T-helper 17 cell (primary cell): ENCODE measurements at regions not wholly inside any gene's neighbourhood (a gene's known extent, or its start where the extent isn't known, plus 50 kb on each side); places are given as distances from the start of the nearest gene placed in this dataset.

Experiments
- ATAC-seq: fragments of 150-1000 bp; cut with Tn5 transposase; 2 replicates; pipeline ENCODE4 v1.10.0; 2021; ENCODE audit warnings: mild to moderate bottlenecking, moderate library complexity
- DNase-seq, 3 donors: peaks; one replicate each; pipeline versions ENCODE4 v3.0.0 to v3.0.0-alpha.2; 2020 to 2021
- H3K9me3 ChIP-seq: one replicate; pipeline ENCODE4 v1.7.0; 2013; ENCODE audit warnings: low read length, mild to moderate bottlenecking; ENCODE audit not compliant: control insufficient read depth, poor library complexity, severe bottlenecking
- H3K27ac Mint-ChIP-seq: one replicate; pipeline ENCODE4 v1.8.0; 2022; ENCODE audit warnings: mild to moderate bottlenecking, moderate library complexity, mixed read lengths
- H3K27me3 Mint-ChIP-seq: one replicate; pipeline ENCODE4 v1.8.0; 2022; ENCODE audit warnings: mixed read lengths
- H3K36me3 Mint-ChIP-seq: one replicate; pipeline ENCODE4 v1.8.0; 2022; ENCODE audit warnings: low read depth, mixed read lengths
- H3K4me1 Mint-ChIP-seq: one replicate; pipeline ENCODE4 v1.8.0; 2022; ENCODE audit warnings: mild to moderate bottlenecking, mixed read lengths
- H3K4me3 Mint-ChIP-seq: one replicate; pipeline ENCODE4 v1.8.0; 2022; ENCODE audit warnings: mild to moderate bottlenecking, moderate library complexity, mixed read lengths

DNA sequence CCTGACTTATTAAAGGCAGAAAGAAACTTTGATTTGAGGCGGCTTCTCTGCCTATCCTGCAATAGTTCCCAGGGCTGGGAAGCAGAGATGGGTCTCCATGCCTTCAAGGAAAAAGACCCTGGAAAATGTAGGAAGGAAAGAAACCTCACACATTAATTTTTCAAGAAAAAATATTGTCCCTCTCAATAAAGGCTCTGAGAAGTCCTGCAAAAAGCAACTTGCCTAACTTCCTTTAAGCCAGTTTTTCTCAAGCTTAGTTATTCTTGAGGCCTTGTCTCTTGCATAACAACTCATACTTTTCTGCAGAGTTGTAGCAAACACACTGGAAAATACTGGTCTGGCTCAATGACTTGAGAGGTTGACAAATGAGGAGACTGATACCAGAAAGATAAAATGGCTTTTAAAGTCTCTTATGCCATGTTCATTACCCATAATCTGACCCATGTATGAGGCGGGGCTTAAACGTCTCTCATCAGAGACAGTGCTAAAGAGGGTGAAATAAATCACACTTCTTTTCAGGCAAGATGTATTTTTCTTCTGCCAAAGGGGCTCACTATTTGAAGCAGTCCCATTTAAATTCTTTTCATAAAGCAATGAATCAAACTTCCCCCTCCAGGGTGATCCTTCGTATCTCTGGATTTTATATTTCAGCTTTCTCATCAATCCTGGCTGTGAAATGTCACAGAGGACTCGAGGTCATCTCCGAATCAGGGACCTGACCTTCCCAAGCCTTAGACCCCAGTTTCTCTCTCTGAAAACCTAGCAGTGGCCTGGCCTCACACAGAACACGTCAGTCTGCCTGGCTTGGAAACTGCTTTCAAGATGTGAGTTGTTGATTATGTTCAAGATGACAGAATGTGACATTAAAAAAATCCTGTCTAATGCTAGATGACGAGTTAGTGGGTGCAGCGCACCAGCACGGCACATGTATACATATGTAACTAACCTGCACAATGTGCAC is 82.3 kb upstream of the KCNG1 start:
- no peaks in the 10 kb centered on the region for H3K4me1 Mint-ChIP-seq
- DNase-seq (no peak), ATAC-seq (no peak)
- H3K4me3 Mint-ChIP-seq: no peak overlapping the region
- H3K27ac Mint-ChIP-seq: no peak overlapping the region
- peaks cover 59% of the 10 kb centered on the region for H3K27me3 Mint-ChIP-seq
- no peaks in the 10 kb centered on the region for H3K36me3 Mint-ChIP-seq
- no peaks in the 10 kb centered on the region for H3K9me3 ChIP-seq

DNA sequence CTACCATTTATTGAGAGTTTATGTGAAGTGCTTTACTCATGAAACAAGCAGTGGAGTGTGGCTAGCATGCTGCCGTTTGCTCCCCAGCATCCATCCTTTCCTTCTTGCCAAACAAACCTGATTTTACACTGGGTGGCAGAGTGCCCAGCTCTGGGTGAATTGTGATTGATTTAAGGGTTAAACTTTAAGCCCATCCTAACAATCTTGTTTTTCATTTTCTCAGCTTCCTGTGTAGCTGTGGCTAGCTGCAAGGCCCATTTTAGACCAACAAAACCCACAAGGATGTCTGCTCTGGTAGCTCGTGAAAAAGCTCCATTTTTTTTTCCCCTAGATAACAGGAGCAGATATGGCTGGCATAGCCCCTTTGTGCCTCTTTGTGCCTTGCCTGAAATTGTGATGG is 77.7 kb upstream of the KCNG1 start:
- DNase-seq (no peak), ATAC-seq (no peak)
- H3K4me1 Mint-ChIP-seq: no peaks in the 10 kb centered on the region
- no peak overlapping the region for H3K27ac Mint-ChIP-seq
- peaks cover 68% of the 10 kb centered on the region for H3K27me3 Mint-ChIP-seq
- H3K9me3 ChIP-seq: no peaks in the 10 kb centered on the region
- no peaks in the 10 kb centered on the region for H3K36me3 Mint-ChIP-seq
- no peak overlapping the region for H3K4me3 Mint-ChIP-seq

DNA sequence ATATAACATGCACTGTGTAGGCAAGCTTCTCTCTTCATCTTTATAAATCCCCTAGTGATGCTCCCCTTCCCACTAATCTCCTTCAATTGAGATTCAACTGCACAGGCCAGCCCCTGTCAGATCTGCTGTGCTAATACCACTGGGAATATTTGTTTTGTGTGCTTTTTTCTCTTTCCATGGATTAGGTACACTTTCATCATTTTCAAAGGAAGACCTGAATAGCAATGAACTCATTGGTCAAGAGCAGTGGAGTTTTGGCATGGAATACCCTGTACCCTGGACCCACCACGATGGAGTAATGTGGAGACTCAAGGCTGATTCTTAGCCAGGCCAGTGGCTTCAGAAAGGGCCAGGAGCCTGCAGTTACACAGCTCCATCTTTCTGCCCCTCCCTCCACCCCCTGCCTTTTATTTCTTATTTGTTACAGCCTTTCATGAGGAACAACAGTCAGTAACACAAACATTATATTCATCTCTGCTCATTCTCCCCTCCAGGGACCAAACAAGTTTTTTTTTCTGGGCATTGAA is 75.4 kb upstream of the KCNG1 start:
- no peaks in the 10 kb centered on the region for H3K4me1 Mint-ChIP-seq
- peaks cover 79% of the 10 kb centered on the region for H3K27me3 Mint-ChIP-seq
- no peak for DNase-seq
- H3K27ac Mint-ChIP-seq: no peak overlapping the region
- H3K9me3 ChIP-seq: no peaks in the 10 kb centered on the region
- H3K36me3 Mint-ChIP-seq: no peaks in the 10 kb centered on the region
- no peak for ATAC-seq
- no peak overlapping the region for H3K4me3 Mint-ChIP-seq

DNA sequence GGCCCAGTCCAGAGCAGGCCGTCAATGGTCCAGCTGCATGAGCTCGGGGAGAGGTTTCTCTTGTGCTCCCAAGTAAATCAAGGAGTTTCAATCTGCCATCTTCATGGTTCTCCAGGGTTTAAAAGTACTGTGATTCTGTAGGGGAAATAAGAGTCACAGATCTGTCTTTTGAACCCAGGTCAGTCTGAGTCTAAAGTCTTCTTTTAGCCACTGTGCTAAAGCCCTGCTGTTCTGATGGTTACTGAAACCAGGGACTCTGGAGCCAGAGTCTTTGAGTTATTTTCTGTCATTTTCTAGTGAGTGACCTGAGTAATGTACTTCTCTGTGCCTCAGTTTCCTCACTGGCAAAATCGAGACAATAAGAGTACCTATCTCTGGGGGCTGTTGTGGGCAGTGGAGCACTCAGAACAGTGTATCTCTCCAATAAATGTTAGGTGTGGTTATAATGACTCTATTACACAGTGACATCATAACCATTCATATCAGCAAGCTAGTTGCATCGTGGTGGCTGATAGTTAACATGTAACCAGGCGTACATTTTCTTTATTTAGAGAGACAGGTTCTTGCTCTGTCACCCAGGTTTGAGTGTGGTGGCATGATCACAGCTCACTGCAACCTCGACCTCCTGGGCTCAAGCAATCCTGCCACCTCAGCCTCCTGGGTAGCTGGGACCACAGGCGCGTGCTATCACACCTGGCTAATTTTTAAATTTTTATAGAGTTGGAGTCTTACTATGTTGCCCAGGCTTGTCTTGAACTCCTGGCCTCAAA is 74.6 kb upstream of the KCNG1 start:
- H3K9me3 ChIP-seq: no peaks in the 10 kb centered on the region
- DNase-seq (no peak), ATAC-seq (no peak)
- Mint-ChIP-seq H3K4me3 (no peak overlapping the region), H3K36me3 (no peaks in the 10 kb centered on the region), H3K4me1 (peaks cover under 1% of the 10 kb centered on the region), H3K27ac (no peak overlapping the region), H3K27me3 (peaks cover 79% of the 10 kb centered on the region)

DNA sequence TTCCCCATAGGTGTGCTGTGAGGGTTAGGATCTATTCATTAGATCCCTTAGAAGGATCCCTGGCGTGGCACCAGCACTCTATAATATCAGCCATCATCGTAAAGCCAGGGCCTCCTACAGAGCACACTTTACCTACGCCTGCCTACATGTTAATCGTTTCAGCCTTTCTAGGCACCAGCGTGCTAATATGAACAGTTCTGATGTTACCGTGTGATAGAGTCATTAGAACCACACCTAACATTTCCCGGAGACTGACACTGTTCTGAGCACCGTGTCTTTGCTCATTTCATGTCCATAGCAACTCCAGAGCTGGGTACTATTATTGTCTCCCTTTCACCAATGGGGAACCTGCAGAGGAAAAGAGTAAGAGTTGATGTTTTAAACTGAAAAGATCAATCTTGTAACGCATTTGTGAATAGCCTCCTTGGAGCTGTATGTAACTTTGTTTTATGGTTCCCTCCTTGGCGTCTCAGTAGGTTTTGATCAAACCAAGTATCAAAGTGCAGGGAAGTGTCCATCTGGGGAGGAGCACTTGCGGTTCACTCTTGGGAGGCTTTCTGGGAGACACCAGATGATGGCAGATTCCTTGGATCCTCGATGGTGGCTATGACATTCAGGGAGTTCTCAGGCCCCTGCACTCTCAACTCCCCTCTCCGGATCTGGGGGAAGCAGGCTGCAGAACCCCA is 73.8 kb upstream of the KCNG1 start:
- peaks cover 83% of the 10 kb centered on the region for H3K27me3 Mint-ChIP-seq
- no peaks in the 10 kb centered on the region for H3K9me3 ChIP-seq
- no peak for DNase-seq
- no peaks in the 10 kb centered on the region for H3K36me3 Mint-ChIP-seq
- H3K27ac Mint-ChIP-seq: no peak overlapping the region
- ATAC-seq: no peak
- peaks cover 3% of the 10 kb centered on the region for H3K4me1 Mint-ChIP-seq
- H3K4me3 Mint-ChIP-seq: no peak overlapping the region

DNA sequence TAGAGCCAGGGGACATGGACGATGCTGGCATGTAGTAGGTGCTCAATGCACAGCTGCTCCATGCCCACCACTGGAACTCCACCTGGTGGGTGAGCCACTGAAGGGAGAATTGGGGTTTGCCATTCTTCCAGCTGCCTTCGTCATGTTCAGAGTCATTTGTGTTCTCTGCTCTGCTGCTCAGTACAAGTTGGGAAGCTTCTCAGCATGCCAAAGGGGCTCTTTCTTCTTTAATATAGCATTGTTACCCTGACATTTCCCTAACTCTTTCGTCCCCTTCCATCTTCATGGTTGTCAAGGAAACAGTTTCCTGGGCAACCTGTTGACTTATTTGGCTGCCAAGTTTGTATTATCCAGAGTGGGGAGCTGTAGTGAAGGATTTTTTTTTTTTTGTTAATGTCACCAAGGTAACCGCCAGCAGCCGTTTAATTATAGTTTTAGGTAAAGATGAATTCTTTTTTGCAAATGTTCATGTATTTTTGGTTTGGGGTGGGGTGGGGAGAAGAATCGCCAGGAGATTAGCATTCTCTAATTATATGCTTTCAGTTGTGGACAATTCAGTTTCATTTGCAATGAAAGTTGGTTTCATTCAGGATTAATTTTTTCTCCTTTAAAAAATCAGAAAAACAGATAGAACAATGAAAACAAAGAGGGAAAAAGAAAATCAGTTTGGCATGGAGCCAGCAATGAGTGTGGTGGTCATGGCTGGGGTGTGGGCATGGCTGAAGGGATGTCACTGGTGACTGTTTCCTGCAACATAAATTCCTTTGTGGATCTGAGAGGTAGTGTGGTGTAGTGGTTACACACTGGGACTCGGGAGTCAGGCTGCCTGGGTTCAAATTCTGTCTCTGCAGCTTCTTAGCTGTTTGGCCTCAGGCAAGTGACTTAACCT is 73.0 kb upstream of the KCNG1 start:
- H3K4me1 Mint-ChIP-seq: peaks cover 3% of the 10 kb centered on the region
- H3K36me3 Mint-ChIP-seq: no peaks in the 10 kb centered on the region
- H3K27ac Mint-ChIP-seq: no peak overlapping the region
- no peak for DNase-seq
- no peak overlapping the region for H3K4me3 Mint-ChIP-seq
- ATAC-seq: no peak
- peaks cover 86% of the 10 kb centered on the region for H3K27me3 Mint-ChIP-seq
- no peaks in the 10 kb centered on the region for H3K9me3 ChIP-seq

DNA sequence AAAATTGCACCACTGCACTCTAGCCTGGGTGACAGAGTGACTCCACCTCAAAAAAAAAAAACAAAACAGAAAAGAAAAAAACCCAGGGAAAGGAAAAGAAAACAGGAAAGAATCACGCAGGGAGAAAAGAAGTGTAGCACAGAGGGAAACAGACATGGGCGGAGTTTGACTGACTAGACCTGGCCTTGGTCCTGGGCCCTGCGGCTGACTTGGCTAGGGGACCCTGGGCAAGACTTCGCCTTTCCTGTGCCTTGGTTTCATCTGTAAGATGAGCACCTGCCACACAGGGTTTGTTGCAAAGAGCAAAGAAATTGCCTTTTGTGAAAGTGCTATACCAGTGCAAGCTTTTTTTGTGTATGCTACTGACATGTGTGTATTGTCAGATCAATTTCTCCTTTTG is 71.3 kb upstream of the KCNG1 start:
- H3K27me3 Mint-ChIP-seq: peaks cover 86% of the 10 kb centered on the region
- no peaks in the 10 kb centered on the region for H3K36me3 Mint-ChIP-seq
- no peak overlapping the region for H3K27ac Mint-ChIP-seq
- H3K9me3 ChIP-seq: no peaks in the 10 kb centered on the region
- ATAC-seq: no peak
- H3K4me1 Mint-ChIP-seq: peaks cover 3% of the 10 kb centered on the region
- no peak overlapping the region for H3K4me3 Mint-ChIP-seq
- no peak for DNase-seq

DNA sequence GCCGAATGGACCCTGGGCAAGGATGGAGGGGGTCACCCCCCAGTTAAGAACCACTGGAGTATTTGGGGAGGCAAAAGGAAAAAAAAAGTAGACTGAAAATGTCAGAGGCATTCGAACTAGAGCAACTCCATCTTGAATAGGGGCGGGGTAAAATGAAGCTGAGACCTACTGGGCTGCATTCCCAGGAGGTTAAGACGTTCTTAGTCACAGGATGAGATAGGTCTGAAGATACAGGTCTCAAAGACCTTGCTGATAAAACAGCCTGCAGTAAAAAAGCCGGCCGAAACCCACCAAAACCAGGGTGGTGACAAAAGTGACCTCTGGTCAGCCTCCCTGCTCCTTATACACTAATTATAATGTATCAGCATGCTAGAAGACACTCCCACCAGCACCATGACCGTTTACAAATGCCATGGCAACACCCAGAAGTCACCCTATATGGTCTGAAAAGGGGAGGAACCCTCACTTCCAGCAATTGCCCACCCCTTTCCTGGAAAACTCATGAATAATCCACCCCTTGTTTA is 70.4 kb upstream of the KCNG1 start:
- peaks cover 3% of the 10 kb centered on the region for H3K4me1 Mint-ChIP-seq
- no peaks in the 10 kb centered on the region for H3K36me3 Mint-ChIP-seq
- DNase-seq: no peak
- no peaks in the 10 kb centered on the region for H3K9me3 ChIP-seq
- no peak for ATAC-seq
- H3K27me3 Mint-ChIP-seq: peaks cover 85% of the 10 kb centered on the region
- no peak overlapping the region for H3K4me3 Mint-ChIP-seq
- peak overlapping the region; percentile 34 for H3K27ac Mint-ChIP-seq

DNA sequence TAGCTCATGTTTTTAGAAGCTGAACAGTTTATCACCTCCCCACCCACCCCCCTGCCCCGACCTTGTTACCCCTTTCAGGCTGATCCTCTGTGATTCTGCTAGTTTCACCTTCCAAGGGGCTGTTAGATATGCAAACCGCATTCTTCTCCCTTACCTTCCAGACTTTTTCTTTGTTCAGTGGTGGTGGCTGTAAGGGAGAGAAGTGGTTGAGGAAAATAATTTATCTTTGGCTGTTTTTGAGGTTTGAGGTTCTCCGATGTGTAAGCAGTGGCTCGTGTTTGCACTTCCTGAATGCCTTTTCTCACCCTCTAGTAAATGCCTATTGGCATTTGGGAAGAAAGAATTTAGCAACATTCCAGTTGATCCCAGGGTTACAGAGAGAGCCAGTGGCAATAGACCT is 69.4 kb upstream of the KCNG1 start:
- DNase-seq: no peak
- H3K36me3 Mint-ChIP-seq: no peaks in the 10 kb centered on the region
- H3K27ac Mint-ChIP-seq: no peak overlapping the region
- no peak for ATAC-seq
- H3K27me3 Mint-ChIP-seq: peaks cover 83% of the 10 kb centered on the region
- H3K4me3 Mint-ChIP-seq: no peak overlapping the region
- H3K4me1 Mint-ChIP-seq: peaks cover 3% of the 10 kb centered on the region
- H3K9me3 ChIP-seq: no peaks in the 10 kb centered on the region

DNA sequence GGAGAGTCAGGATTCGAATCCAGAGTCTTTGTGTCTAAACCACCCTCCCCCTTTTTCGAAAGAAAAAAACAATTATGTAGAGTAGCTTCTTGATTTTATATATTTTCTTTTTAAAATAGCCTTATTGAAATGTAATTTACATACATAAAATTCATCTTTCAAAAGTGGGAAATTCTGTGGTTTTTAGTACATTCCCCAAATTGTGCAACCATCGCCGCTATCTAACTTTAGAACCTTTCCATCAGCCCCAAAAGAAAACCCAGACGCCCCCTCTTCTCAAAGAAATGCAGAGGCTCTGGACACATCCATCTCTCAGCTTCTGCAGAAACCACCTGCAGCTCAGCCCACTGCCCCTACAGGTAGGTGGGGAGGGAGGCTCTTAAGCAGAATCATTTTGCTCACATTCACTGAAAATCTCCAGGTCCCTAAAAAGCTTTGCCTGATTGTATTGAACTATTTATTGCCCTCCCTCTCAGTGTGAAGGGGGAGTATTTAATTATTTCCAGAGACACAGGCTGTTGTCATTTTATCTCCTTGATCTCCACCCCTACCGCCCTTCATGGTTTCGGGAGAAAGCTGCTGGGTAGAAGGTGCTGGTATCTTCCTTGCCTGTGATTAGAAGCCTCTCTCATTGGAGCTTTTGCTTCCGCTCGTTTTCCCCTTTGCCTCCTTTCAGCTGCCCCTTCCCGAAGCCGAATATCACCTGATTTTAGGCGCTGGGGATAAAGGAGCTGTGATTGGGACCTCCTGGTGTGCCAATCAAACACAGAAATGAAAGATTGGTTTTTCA is 68.7 kb upstream of the KCNG1 start:
- Mint-ChIP-seq H3K27me3 (peaks cover 82% of the 10 kb centered on the region), H3K27ac (no peak overlapping the region), H3K4me1 (peaks cover 3% of the 10 kb centered on the region), H3K36me3 (no peaks in the 10 kb centered on the region), H3K4me3 (no peak overlapping the region)
- H3K9me3 ChIP-seq: no peaks in the 10 kb centered on the region
- no peak for DNase-seq
- no peak for ATAC-seq

DNA sequence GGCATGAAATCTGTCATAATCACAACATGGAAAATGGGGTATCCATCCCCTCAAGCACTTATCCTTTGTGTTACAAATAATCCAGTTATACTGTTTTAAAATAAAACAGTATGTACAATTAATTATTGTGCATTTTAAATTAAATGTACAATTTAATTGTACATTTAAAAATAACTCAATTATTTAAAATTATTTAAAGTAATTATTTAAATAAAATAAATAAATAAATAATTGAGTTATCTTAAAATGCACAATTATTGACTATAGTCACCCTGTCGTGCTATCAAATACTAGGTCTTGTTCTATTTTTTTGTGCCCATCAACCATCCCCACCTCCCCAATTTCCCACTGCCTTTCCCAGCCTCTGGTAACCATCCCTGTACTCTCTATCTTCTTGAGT is 66.9 kb upstream of the KCNG1 start:
- peaks cover 3% of the 10 kb centered on the region for H3K4me1 Mint-ChIP-seq
- H3K36me3 Mint-ChIP-seq: no peaks in the 10 kb centered on the region
- no peak for DNase-seq
- H3K27me3 Mint-ChIP-seq: peaks cover 71% of the 10 kb centered on the region
- no peak overlapping the region for H3K4me3 Mint-ChIP-seq
- H3K27ac Mint-ChIP-seq: no peak overlapping the region
- no peak for ATAC-seq
- no peaks in the 10 kb centered on the region for H3K9me3 ChIP-seq
